ENCODE measurements at regions not wholly inside any gene's neighbourhood (a gene's known extent, or its start where the extent isn't known, plus 50 kb on each side); places are given as distances from the start of the nearest gene placed in this dataset.

DNA sequence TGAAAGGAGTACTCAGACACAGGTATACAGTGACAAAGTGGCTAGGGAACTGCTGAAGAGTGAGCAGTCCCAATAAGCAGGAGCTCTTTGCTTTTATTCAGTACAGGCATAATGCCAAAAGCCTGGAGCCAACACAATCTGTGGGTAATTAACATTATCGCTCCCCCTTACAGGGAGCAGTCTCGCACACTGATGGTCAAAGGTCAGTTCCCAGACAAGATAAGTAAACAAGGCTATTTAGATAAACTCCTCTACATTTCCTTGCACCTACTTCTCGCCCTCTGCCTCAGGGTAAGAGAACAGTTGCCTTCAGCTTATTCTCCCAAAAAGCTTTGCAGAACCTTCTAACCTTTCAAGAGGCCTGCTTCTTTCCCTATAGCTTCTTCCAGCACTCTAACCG is 73.9 kb upstream of the TAF9B start:
- no peak for DNase-seq (ENCODE audit: extremely low read depth, low read depth, low spot score)

DNA sequence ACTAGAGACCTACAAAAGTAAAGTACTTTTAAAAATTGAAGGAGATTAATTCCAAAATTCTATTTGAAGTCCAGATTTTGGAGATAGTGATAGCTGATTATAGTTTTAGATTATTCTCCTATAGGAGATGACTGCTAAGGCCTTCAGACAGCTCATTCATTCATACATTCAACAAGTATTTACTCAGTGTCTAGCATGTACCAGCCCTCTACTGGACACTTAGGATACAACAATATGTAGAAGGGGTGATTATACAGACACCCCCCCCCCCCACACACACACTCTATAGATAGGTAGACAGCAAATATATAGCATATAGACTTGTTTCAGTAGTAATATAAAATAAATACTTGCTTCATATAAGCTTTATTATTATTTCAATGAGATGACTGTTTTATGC is 60.4 kb upstream of the TAF9B start:
- peak; percentile 1 for DNase-seq (ENCODE audit: extremely low read depth, low read depth, low spot score)
